Left renal pelvis (tissue), 4 donors: ENCODE measurements at regions not wholly inside any gene's neighbourhood (a gene's known extent, or its start where the extent isn't known, plus 50 kb on each side); places are given as distances from the start of the nearest gene placed in this dataset.
"Not testable (repeated sequence)": the region's sequence is repeated elsewhere in the genome, so short reads cannot be mapped to it uniquely, and the experiment has no call there.

Experiments used
- DNase-seq, 4 donors: peaks; one replicate each; pipeline ENCODE4 v3.0.0-alpha.2; 2013; ENCODE audit warnings: low read depth in 4 of 4, low spot score in 3 of 4

GRCh38 chr5:88622890-88623289, 260.1 kb downstream of the MEF2C start:
- not testable (repeated sequence) for DNase-seq

DNA sequence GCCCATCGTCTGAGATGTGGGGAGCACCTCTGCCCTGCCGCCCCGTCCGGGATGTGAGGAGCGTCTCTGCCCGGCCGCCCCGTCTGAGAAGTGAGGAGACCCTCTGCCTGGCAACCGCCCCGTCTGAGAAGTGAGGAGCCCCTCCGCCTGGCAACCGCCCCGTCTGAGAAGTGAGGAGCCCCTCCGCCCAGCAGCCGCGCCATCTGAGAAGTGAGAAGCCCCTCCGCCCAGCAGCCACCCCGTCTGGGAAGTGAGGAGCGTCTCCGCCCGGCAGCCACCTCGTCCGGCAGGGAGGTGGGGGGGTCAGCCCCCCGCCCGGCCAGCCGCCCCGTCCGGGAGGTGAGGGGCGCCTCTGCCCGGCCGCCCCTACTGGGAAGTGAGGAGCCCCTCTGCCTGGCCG, 267.2 kb downstream of the MEF2C start:
- DNase-seq, result not testable (repeated sequence)

DNA sequence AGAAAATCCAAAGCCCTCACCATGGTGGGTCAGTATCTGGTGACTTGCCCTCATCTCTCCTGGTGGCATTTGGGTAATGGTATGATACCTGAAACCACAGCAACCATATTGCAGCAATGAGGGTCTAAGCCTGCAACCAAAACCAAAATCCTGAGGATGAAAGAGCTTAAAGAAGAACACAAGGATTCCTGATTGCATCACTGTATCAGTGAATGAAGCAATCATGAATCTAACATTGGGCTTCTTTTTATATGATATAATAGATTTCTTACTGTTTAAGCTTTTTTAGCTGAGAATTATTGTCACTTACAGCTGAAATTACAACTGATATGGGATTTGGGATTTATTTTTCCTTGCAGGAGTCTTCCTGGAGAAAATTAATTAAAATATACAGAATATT, 269.9 kb downstream of the MEF2C start:
- no peak for DNase-seq

DNA sequence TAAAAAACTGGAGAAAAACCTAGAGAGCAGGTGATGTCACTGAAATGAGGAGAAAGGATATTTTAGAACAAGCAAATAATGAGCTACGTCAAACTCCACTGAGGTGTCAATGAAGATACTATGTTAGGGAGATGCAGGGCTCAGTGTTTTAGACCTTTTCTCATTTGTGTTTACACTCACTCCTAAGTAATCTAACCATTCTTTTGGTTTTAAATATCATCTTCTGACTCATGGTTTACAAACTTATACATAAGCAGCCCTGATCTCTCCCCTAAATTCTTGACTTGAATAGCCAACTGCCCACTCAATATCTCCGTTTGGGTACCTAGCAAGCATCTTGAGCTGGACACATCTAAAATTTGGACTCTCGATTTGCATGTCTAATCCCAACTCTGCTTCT, 272.4 kb downstream of the MEF2C start:
- no peak for DNase-seq

- DNase-seq, result no peak
Measured at GRCh38 chr5:88607492-88607891, 275.5 kb downstream of the MEF2C start.

- DNase-seq, result no peak
Measured at GRCh38 chr5:88606626-88607025, 276.4 kb downstream of the MEF2C start.

- no peak for DNase-seq
Measured at GRCh38 chr5:88606173-88606572, 276.8 kb downstream of the MEF2C start.

GRCh38 chr5:88602584-88602983, 280.4 kb downstream of the MEF2C start:
- DNase-seq, result no peak

DNA sequence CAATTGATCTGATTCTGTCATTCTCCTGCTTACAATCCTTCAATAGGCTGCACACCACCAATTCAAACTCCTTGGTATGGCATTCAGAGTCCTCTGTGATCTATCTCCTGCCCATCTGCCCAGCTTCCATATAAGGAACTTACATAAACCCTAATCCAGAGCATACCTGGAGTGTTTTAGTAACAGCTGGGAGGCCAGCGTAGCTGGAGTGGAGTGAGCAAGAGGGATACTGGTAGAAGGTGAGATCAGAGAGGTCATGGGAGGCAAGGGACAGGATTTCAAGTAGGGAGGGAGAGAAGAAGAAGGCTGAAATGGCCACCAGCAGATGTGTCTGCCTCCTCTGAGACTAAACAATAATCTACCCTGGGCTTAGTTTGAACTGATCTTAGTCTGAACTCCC, 288.5 kb downstream of the MEF2C start:
- DNase-seq, result no peak

DNA sequence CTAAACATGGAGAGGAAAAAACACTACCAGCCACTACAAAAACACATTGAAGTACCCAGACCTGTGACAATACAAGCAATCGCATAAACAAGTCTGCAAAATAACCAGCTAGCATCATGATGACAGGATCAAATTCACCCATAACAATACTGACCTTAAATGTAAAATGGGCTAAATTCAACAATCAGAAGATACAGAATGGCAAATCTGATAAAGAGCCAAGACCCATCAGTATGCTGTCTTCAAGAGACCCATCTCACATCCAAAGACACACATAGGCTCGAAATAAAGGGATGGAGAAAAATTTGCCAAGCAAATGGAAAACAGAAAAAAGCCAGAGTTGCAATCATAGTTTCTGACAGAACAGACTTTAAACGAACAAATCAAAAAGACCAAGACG, 294.4 kb downstream of the MEF2C start:
- DNase-seq, result no peak

DNA sequence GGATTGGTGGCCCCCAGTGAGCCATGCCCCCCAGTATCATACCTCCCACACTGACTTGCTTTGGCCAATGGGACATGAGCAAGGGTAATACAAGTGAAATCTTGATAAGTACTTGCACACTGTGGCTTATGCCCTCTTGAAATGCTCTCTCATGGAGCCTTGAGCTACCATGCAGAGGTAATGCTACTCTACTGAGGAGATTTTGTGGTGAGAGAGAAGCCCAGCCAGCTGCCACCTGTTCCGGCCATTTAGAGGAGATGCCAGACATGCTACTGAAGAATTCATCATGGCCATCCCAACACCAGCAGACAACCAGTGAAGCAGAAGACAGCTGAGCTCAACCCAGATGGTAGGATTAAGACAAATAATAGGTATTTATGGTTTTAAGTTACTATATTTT, 299.5 kb downstream of the MEF2C start:
- no peak for DNase-seq

GRCh38 chr5:88558366-88558765, 289.7 kb upstream of the TMEM161B start:
- no peak for DNase-seq

GRCh38 chr5:88557881-88558280, 289.2 kb upstream of the TMEM161B start:
- DNase-seq, result no peak

DNA sequence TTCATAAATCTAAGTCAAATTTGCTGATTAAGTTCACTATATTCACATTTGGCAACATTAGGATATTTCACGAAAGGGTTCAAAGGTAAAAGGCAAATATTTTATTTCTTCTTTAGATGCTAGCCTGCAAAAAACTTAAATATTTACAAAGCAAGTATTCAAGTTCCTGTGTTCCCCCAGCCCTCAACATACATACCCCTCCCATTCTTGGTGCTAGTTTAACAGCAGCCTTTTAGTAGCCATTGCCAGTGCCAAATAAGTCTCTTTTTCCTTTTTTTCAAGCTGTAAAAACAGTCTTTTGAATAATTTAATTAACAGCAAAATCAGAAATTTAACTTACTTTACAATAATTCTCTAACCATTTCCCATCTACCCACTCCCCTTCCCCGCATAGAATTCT, 288.5 kb upstream of the TMEM161B start:
- DNase-seq, result no peak

GRCh38 chr5:88556406-88556805, 287.8 kb upstream of the TMEM161B start:
- no peak for DNase-seq

DNA sequence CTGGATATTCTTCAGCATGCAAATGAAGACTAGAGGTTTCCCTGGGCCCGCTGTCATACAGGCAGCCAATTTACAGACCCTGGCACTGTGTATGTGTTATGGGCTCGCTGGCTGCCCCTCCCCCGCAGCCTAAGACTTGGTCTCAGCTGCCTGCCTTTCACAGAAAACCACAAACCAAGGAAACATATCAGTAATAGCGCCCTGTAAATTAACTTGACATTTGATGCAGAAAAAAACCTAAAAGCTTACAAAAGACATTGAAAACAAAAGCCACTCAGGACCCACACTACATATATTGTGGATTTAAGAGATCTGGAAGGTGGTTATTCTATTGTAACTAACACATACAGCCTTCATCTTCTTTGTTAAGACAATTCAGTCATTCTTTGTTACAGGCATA, 287.0 kb upstream of the TMEM161B start:
- no peak for DNase-seq

- DNase-seq, result no peak
Measured at GRCh38 chr5:88553986-88554385, 285.3 kb upstream of the TMEM161B start.

DNA sequence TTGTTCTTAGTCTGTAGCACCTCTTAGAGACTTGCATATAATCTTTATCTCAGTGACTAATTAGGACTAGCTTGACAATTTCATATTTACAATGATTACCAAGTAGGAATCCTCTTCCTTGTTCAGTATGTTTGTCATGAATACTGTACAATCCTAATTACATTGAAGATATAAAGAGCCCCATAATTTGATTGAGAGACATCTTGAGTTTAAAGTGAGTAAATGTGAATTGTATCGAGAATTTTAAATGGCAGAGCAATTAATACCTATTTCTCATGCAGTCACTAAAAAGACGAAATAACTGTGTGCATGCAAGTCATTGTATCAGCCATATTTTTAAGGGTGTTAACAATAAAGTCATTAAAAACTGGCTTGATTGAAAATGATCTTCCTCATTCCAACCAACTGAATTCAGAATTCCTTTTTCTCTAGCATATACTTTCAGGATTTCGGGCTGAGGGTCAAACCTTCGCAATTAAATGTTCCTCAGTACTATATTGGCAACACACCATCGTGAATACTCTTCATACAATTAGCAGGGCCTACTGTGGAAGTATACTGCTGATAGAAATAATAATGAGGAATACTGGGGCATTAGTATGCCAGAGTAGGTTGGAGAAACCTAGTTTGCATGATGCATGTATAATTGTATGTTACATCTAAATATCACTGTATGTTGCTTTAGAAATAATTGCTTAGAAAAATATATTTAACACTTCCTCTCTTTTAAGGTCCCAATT, 284.7 kb upstream of the TMEM161B start:
- DNase-seq, result no peak

DNA sequence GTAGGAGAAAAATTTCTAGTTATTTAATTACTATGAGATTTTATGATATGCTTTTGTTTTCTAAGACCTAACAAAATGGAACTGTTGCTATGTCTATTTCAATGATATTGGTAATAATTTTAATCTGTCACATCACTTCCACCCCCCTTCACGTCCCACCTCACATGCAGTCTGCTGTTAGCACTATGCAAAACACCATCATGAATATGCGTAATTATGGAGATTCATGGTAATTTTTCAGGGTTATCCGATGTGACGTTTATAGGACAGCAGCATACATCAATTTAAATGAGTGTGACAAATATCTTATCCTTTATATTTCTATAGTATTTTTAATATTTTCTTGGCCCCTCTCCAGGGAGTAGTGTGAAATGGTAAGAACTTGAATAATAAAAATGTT, 283.8 kb upstream of the TMEM161B start:
- DNase-seq, result no peak

GRCh38 chr5:88551724-88552345, 283.2 kb upstream of the TMEM161B start:
- no peak for DNase-seq

DNA sequence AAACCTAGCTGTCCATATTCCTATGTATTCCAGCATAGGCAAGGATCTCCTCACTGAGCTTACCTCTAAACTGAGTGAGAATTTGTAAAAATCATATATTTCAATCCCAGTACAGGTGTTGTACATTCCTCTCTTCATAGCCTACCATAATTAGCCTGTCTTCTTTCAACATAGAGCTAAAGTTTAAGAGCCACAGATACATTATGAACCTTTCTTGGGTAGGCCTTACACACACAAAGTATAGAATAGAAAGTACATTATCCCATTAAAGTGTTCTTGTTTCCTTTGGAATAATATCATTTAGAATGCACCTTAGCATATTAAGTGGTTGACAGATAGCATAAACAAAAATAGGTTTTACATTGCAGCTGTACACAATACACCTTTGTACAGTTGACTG, 282.1 kb upstream of the TMEM161B start:
- no peak for DNase-seq

DNA sequence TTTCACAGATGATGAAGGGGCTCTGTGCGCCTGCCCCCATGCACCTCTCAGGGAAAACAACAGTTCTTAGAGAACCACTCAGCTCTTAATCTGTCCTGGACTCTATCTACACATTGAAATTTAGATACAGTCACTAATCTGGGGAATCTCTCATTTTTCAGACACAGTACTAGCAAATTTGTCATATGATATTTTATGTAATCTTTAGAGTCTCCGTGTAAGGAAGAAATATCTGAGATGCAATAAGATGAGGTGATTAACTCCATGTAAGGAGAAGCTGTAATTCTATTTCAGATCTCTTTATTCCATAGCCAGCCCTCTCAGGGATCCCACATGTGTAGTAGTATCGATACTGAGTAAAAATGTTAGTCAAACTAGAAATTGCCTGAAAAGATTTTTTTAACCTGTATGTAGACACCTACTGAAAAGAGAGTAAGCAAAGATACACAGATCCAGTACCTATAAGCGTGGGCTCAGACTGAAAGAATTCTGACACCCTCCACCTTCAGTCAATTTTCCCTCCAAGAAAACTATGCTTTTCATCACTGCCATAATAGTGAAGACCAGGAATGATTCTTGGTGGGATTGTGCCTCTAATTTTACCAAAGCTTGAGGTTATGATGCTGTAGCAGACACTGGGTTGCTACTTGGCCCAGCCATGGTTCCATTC, 279.6 kb upstream of the TMEM161B start:
- DNase-seq, result no peak
